HFF-Myc (cell line): ENCODE measurements at regions not wholly inside any gene's neighbourhood (a gene's known extent, or its start where the extent isn't known, plus 50 kb on each side); places are given as distances from the start of the nearest gene placed in this dataset.

Experiments used
- DNase-seq: peaks from one replicate; pipeline ENCODE4 v3.0.0-alpha.2; 2011; ENCODE audit warnings: low read depth; ENCODE audit errors: extremely low read depth
- H3K4me3 ChIP-seq: replicated peaks from 2 replicates; pipeline ENCODE4 v1.5.1; 2011; ENCODE audit warnings: low read depth, mild to moderate bottlenecking, control low read depth, low read length
- CTCF ChIP-seq: IDR thresholded peaks from 2 replicates; pipeline ENCODE4 v1.5.1; 2012; ENCODE audit warnings: mild to moderate bottlenecking, low read depth, low read length, control low read depth; ENCODE audit errors: missing control alignments

- TF ChIP-seq CTCF: no peak
- H3K4me3 ChIP-seq: no peak overlapping the region
- no peak for DNase-seq
These were observed 118.2 kb upstream of the TGFBR2 start for GRCh38 chr3:30488070-30488756.

DNA sequence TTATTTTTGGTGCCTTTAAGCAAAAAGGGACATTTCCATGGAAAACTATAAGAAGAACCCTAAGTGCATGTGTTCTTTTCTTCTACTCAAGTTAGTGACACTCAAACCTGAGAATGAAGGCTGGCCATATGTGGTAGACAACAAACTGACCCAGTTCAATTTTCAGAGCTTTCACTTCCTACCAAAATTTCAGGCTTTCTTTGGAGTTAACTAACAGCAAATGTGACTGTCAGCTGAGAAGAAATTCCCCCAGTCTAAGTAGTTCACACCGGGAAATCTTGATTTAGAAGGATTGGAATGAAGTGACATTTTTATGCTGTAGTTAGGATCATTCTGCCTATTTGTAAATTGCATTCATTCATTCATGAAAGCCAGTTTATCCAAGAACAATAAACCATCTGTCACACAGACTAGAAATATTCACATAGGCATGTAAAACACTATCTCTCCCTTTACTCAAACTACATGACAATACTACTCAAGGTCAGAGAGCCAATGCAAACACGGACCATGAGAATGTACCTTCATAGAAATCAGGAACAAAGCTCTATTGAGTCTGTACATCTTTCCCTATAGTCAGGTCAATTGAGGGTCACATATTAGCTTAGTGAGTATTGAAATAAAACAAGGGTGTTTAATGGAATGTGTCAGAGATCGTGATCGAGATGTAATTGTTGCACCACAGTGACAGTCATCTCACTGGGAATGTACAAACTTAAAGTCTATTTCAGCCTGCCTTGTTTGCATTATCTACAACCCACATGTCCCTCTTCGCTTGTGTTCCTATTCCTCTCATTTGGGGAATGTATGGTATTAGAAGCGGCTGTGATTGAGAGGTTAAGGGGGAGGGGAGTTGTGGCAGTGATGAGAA is 113.8 kb upstream of the TGFBR2 start:
- no peak for TF ChIP-seq CTCF
- no peak overlapping the region for H3K4me3 ChIP-seq
- DNase-seq: no peak

GRCh38 chr3:30493911-30494311 is 112.5 kb upstream of the TGFBR2 start:
- TF ChIP-seq CTCF: no peak
- no peak for DNase-seq
- H3K4me3 ChIP-seq: no peak overlapping the region

GRCh38 chr3:30495172-30496065 is 111.0 kb upstream of the TGFBR2 start:
- no peak overlapping the region for H3K4me3 ChIP-seq
- no peak for TF ChIP-seq CTCF
- no peak for DNase-seq

DNA sequence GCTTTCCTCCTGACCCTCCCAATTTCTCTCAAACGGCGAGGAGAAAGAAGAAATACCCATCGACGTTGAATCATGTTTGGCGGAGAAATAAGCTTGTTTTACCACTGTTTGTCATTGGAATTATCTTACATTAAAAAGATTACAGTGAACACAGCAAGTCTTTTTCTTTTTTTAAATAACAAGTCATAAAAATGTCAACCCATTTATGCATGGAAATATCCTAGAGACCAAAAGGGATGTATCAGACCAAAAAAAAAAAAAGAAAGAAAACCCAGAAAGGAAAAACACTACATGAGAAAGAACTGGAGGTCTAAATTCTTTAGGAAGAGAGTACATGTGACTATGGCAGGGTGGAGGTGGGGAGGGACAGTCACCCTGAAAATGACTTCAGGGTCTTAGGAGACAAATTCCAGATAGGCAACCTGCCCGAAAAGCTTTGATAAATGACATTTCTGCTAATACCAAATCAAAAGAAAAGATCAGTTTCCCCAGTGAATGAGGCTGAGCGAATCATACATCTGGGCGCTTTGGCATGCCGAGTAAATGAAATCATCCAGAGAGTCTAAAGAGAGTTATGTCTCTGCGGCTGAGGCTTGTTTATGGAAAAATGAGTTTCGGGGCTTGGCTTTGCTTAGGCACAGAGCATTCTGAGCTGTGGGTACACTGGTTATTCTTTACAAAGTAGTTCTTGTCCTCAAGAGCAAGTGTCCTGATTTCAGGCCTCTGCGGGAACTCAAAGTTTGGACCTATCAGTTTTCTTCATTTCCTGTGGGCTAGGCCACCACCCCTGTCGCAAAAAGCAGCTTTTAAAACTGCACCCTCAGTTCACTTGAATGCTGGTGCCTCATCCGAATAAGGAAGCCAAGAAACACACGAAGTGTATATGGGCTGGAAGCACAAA is 110.1 kb upstream of the TGFBR2 start:
- no peak for TF ChIP-seq CTCF
- no peak overlapping the region for H3K4me3 ChIP-seq
- DNase-seq: no peak

- no peak for DNase-seq
- TF ChIP-seq CTCF: no peak
- H3K4me3 ChIP-seq: no peak overlapping the region
These were observed 107.8 kb upstream of the TGFBR2 start for GRCh38 chr3:30498587-30498967.
